ENCODE measurements at regions not wholly inside any gene's neighbourhood (a gene's known extent, or its start where the extent isn't known, plus 50 kb on each side); places are given as distances from the start of the nearest gene placed in this dataset.
"Not testable (repeated sequence)": the region's sequence is repeated elsewhere in the genome, so short reads cannot be mapped to it uniquely, and the experiment has no call there.

GRCh38 chr21:27034796-27035195, 67.9 kb upstream of the ADAMTS5 start:
- DNase-seq (ENCODE audit: low read depth, low spot score), result no peak
- peaks cover 18% of the 10 kb centered on the region for H3K4me1 Mint-ChIP-seq
- no peak overlapping the region for H3K4me3 Mint-ChIP-seq
- no peak for TF ChIP-seq CTCF (conservative IDR thresholded peaks at IDR 0.05)
- H3K27me3 Mint-ChIP-seq (ENCODE audit: low read depth), result no peaks in the 10 kb centered on the region
- H3K27ac Mint-ChIP-seq (ENCODE audit: unreplicated experiment), result no peak overlapping the region
- no peaks in the 10 kb centered on the region for H3K9me3 Mint-ChIP-seq
- H3K36me3 Mint-ChIP-seq (ENCODE audit: low read depth), result no peaks in the 10 kb centered on the region

GRCh38 chr21:27033471-27033870, 66.6 kb upstream of the ADAMTS5 start:
- H3K36me3 Mint-ChIP-seq (ENCODE audit: low read depth), result no peaks in the 10 kb centered on the region
- DNase-seq (ENCODE audit: low read depth, low spot score), result no peak
- H3K4me3 Mint-ChIP-seq, result no peak overlapping the region
- no peak overlapping the region for H3K27ac Mint-ChIP-seq (ENCODE audit: unreplicated experiment)
- peaks cover 18% of the 10 kb centered on the region for H3K4me1 Mint-ChIP-seq
- no peaks in the 10 kb centered on the region for H3K27me3 Mint-ChIP-seq (ENCODE audit: low read depth)
- TF ChIP-seq CTCF (conservative IDR thresholded peaks at IDR 0.05), result no peak
- no peaks in the 10 kb centered on the region for H3K9me3 Mint-ChIP-seq

GRCh38 chr21:27026501-27026900, 59.6 kb upstream of the ADAMTS5 start:
- no peak for DNase-seq (ENCODE audit: low read depth, low spot score)
- no peaks in the 10 kb centered on the region for H3K27me3 Mint-ChIP-seq (ENCODE audit: low read depth)
- no peaks in the 10 kb centered on the region for H3K4me1 Mint-ChIP-seq
- TF ChIP-seq CTCF (conservative IDR thresholded peaks at IDR 0.05), result no peak
- H3K9me3 Mint-ChIP-seq, result no peaks in the 10 kb centered on the region
- no peaks in the 10 kb centered on the region for H3K36me3 Mint-ChIP-seq (ENCODE audit: low read depth)
- no peak overlapping the region for H3K4me3 Mint-ChIP-seq
- H3K27ac Mint-ChIP-seq (ENCODE audit: unreplicated experiment), result no peak overlapping the region

GRCh38 chr21:27025708-27026107, 58.8 kb upstream of the ADAMTS5 start:
- not testable (repeated sequence) for H3K36me3 Mint-ChIP-seq (ENCODE audit: low read depth); H3K9me3 Mint-ChIP-seq; H3K4me1 Mint-ChIP-seq; H3K4me3 Mint-ChIP-seq; H3K27me3 Mint-ChIP-seq (ENCODE audit: low read depth); DNase-seq (ENCODE audit: low read depth, low spot score); H3K27ac Mint-ChIP-seq (ENCODE audit: unreplicated experiment)

- no peaks in the 10 kb centered on the region for H3K4me1 Mint-ChIP-seq
- no peaks in the 10 kb centered on the region for H3K36me3 Mint-ChIP-seq (ENCODE audit: low read depth)
- TF ChIP-seq CTCF (conservative IDR thresholded peaks at IDR 0.05), result no peak
- H3K27me3 Mint-ChIP-seq (ENCODE audit: low read depth), result no peaks in the 10 kb centered on the region
- no peak for DNase-seq (ENCODE audit: low read depth, low spot score)
- no peaks in the 10 kb centered on the region for H3K9me3 Mint-ChIP-seq
- H3K4me3 Mint-ChIP-seq, result no peak overlapping the region
- no peak overlapping the region for H3K27ac Mint-ChIP-seq (ENCODE audit: unreplicated experiment)
These were observed 58.1 kb upstream of the ADAMTS5 start for GRCh38 chr21:27024971-27025370.

GRCh38 chr21:27024301-27024700, 57.4 kb upstream of the ADAMTS5 start:
- no peak overlapping the region for H3K27ac Mint-ChIP-seq (ENCODE audit: unreplicated experiment)
- no peaks in the 10 kb centered on the region for H3K4me1 Mint-ChIP-seq
- TF ChIP-seq CTCF (conservative IDR thresholded peaks at IDR 0.05), result no peak
- H3K27me3 Mint-ChIP-seq (ENCODE audit: low read depth), result no peaks in the 10 kb centered on the region
- DNase-seq (ENCODE audit: low read depth, low spot score), result no peak
- H3K4me3 Mint-ChIP-seq, result no peak overlapping the region
- no peaks in the 10 kb centered on the region for H3K36me3 Mint-ChIP-seq (ENCODE audit: low read depth)
- H3K9me3 Mint-ChIP-seq, result no peaks in the 10 kb centered on the region

Data from neural crest cell (in vitro differentiated cells).